ENCODE measurements at regions not wholly inside any gene's neighbourhood (a gene's known extent, or its start where the extent isn't known, plus 50 kb on each side); places are given as distances from the start of the nearest gene placed in this dataset.

DNA sequence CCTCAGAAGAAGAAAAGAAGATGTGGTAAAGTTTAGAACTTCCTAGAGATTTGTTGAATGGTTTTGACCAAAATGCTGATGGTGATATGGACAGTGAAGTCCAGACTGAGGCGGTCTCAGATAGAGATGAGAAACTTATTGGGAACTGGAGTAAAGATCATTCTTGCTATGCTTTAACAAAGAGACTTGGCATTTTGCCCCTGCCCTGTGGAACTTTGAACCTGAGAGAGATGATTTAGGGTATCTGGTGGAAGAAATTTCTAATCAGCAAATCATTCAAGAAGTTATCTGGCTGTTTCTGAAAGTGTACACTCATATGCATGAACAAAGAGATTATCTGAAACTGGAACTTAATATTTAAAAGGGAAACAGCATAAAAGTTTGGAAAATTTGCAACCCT, 505.2 kb downstream of the NSUN3 start:
- TF ChIP-seq POLR2A (IDR thresholded peaks at IDR 0.05; ENCODE audit: low read depth): no peak
- TF ChIP-seq, protein P1, sequence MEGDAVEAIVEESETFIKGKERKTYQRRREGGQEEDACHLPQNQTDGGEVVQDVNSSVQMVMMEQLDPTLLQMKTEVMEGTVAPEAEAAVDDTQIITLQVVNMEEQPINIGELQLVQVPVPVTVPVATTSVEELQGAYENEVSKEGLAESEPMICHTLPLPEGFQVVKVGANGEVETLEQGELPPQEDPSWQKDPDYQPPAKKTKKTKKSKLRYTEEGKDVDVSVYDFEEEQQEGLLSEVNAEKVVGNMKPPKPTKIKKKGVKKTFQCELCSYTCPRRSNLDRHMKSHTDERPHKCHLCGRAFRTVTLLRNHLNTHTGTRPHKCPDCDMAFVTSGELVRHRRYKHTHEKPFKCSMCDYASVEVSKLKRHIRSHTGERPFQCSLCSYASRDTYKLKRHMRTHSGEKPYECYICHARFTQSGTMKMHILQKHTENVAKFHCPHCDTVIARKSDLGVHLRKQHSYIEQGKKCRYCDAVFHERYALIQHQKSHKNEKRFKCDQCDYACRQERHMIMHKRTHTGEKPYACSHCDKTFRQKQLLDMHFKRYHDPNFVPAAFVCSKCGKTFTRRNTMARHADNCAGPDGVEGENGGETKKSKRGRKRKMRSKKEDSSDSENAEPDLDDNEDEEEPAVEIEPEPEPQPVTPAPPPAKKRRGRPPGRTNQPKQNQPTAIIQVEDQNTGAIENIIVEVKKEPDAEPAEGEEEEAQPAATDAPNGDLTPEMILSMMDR (IDR thresholded peaks at IDR 0.05): no peak
- TF ChIP-seq POLR2AphosphoS5 (IDR thresholded peaks at IDR 0.05): no peak
- TF ChIP-seq EP300 (IDR thresholded peaks at IDR 0.05): no peak
